K562 (cell line): ENCODE measurements at regions not wholly inside any gene's neighbourhood (a gene's known extent, or its start where the extent isn't known, plus 50 kb on each side); places are given as distances from the start of the nearest gene placed in this dataset.

Experiments used
- ATAC-seq: fragments of 200-7000 bp; cut with Tn5 transposase; 3 replicates; pipeline ENCODE4 v1.9.1; 2020; ENCODE audit warnings: moderate library complexity
- BruUV-seq: library from RNA; stranded (reverse); fragments of 400-500 nt; replicated peaks from 2 replicates; lab custom pipeline; 2021; lab: Mats Ljungman, UMichigan
- CTCF ChIA-PET: fragments of 300-600 bp; formaldehyde crosslinking; extraction: SDS; loops from one replicate; lab custom pipeline; 2021; ENCODE audit warnings: low intra/inter-chr PET ratio; lab: Yijun Ruan, JAX
- POLR2A ChIA-PET: fragments of 300-600, 350-650 bp; sonication (Branson Sonifier 250); formaldehyde crosslinking; extraction: SDS; loops from one replicate; lab custom pipeline; 2021; ENCODE audit warnings: antibody characterized with exemption, inconsistent platforms; lab: Yijun Ruan, JAX
- DNase-seq, 4 experiments: peaks; one replicate each; pipeline versions ENCODE4 v3.0.0 to v3.0.0-alpha.2; 2011 to 2018; ENCODE audit warnings: low spot score in 3 of 4, mixed read lengths in 3 of 4; ENCODE audit errors: extremely low read depth in 1 of 4
- FAIRE-seq: peaks from 2 replicates; lab custom pipeline; 2011; peaks lifted over from hg19 to GRCh38; lab: Jason Lieb, UNC
- H2AFZ ChIP-seq: 2 replicates; pipeline ENCODE4 v1.6.0; 2011; ENCODE audit warnings: low read depth, low read length, control low read depth, inconsistent platforms
- H3K27ac ChIP-seq: fragments of 200-600 bp; 3 replicates; pipeline ENCODE4 v1.8.0; 2011; ENCODE audit warnings: low read depth, mild to moderate bottlenecking, control low read depth, inconsistent platforms, low read length, moderate library complexity, mixed read lengths; ENCODE audit errors: extremely low read depth
- H3K27me3 ChIP-seq, 2 experiments: fragments of 300-600 bp in 1 of 2; 2 replicates in 1 of 2; 3 replicates in 1 of 2; pipeline versions ENCODE4 v1.6.0 to v1.8.0; 2011; ENCODE audit warnings: inconsistent platforms in 2 of 2, low read length in 2 of 2, mild to moderate bottlenecking in 1 of 2, mixed read lengths in 1 of 2, moderate library complexity in 1 of 2; ENCODE audit not compliant: control insufficient read depth in 2 of 2, insufficient read depth in 2 of 2
- H3K36me3 ChIP-seq: fragments of 300-600 bp; 3 replicates; pipeline ENCODE4 v1.8.0; 2011; ENCODE audit warnings: mild to moderate bottlenecking, low read length, inconsistent platforms; ENCODE audit not compliant: control insufficient read depth, insufficient read depth
- H3K4me1 ChIP-seq, 2 experiments: fragments of 200-600 bp in 1 of 2; replicated peaks in 1 of 2; 2 replicates in 1 of 2; 3 replicates in 1 of 2; pipeline versions ENCODE4 v1.5.1 to v1.8.0; 2011; ENCODE audit warnings: inconsistent platforms in 2 of 2, low read length in 2 of 2, mild to moderate bottlenecking in 1 of 2, mixed read lengths in 1 of 2, moderate library complexity in 1 of 2; ENCODE audit not compliant: control insufficient read depth in 2 of 2, insufficient read depth in 2 of 2
- H3K4me2 ChIP-seq: 2 replicates; pipeline ENCODE4 v1.6.1; 2011; ENCODE audit warnings: low read length, control low read depth, inconsistent platforms, mixed read lengths; ENCODE audit not compliant: insufficient read depth
- H3K4me3 ChIP-seq: fragments of 200-600 bp; sonication (generic), shearing (Covaris generic); 2 replicates; pipeline ENCODE4 v1.5.1; 2016; ENCODE audit warnings: control low read depth, inconsistent platforms
- H3K79me2 ChIP-seq: fragments of 200-600 bp; 3 replicates; pipeline ENCODE4 v1.8.0; 2011; ENCODE audit warnings: low read length, inconsistent platforms; ENCODE audit not compliant: control insufficient read depth, insufficient read depth
- H3K9ac ChIP-seq, 2 experiments: 2 replicates each; pipeline versions ENCODE4 v1.6.0 to v1.6.1; 2011; ENCODE audit warnings: low read depth in 2 of 2, low read length in 2 of 2, control low read depth in 1 of 2, inconsistent platforms in 1 of 2, mild to moderate bottlenecking in 1 of 2, mixed read lengths in 1 of 2; ENCODE audit not compliant: insufficient read depth in 1 of 2
- H3K9me1 ChIP-seq: one replicate; pipeline ENCODE4 v1.6.0; 2011; ENCODE audit warnings: inconsistent platforms, mild to moderate bottlenecking, low read length, moderate library complexity; ENCODE audit not compliant: control insufficient read depth, insufficient read depth
- H3K9me3 ChIP-seq: replicated peaks from 2 replicates; pipeline ENCODE4 v1.5.1; 2011; ENCODE audit warnings: low read depth, low read length, inconsistent platforms; ENCODE audit not compliant: control insufficient read depth, insufficient read depth
- H4K20me1 ChIP-seq: replicated peaks from 2 replicates; pipeline ENCODE4 v1.6.1; 2011; ENCODE audit warnings: low read length, inconsistent platforms, mixed read lengths; ENCODE audit not compliant: control insufficient read depth, insufficient read depth
- ELK3 ChIP-seq: fragments of 450-650 bp; formaldehyde crosslinking; IDR thresholded peaks from 2 replicates; pipeline ENCODE4 v1.4.0; 2020; ENCODE audit warnings: mild to moderate bottlenecking
- GATAD2A ChIP-seq: fragments of 450-650 bp; IDR thresholded peaks from 2 replicates; pipeline ENCODE4 v1.6.1; 2017
- MAFF ChIP-seq: IDR thresholded peaks from 2 replicates; pipeline ENCODE4 v1.6.1; 2012; ENCODE audit warnings: low read length, improper control_type of control experiment
- RBBP5 ChIP-seq: fragments of 200-600 bp; sonication (generic); IDR thresholded peaks from 2 replicates; pipeline ENCODE4 v1.6.1; 2012; ENCODE audit warnings: borderline replicate concordance, mild to moderate bottlenecking, low read length, control low read depth, inconsistent platforms; ENCODE audit not compliant: insufficient read depth, poor library complexity, severe bottlenecking
- SNAPC5 ChIP-seq: fragments of 250-450 bp; sonication (Bioruptor Pico); IDR thresholded peaks from 2 replicates; pipeline ENCODE4 v1.8.0; 2021; ENCODE audit warnings: moderate library complexity, mild to moderate bottlenecking, inconsistent platforms
- TCFL5 ChIP-seq: fragments of 250-450 bp; sonication (Bioruptor Pico); conservative IDR thresholded peaks from 2 replicates; pipeline ENCODE4 v1.6.1; 2021; ENCODE audit warnings: mild to moderate bottlenecking, moderate library complexity, matching md5 sums
- TEAD2 ChIP-seq: fragments of 450-650 bp; IDR thresholded peaks from 2 replicates; pipeline ENCODE4 v1.6.1; 2016; ENCODE audit warnings: missing genetic modification characterization, control low read depth, missing compliant biosample characterization
- ZNF232 ChIP-seq: sonication (generic); formaldehyde crosslinking; IDR thresholded peaks from 2 replicates; pipeline ENCODE4 v1.8.0; 2022; ENCODE audit warnings: mild to moderate bottlenecking, missing genetic modification reagents
- in situ Hi-C: fragments of 300-500 bp; cut with MboI; formaldehyde crosslinking; loops from 4 replicates; pipeline ENCODE4 v1.15.0; 2018; ENCODE audit warnings: inconsistent platforms, mixed read lengths
- intact Hi-C: fragments of 100-400 bp; cut with micrococcal nuclease; formaldehyde crosslinking; loops from 2 replicates; pipeline ENCODE4 v1.14.2; 2022

- H3K27ac ChIP-seq = no peak overlapping the region
- TF ChIP-seq TEAD2 (tag) = no peak
- no peak for TF ChIP-seq RBBP5
- TF ChIP-seq ZNF232 = no peak
- no peak for TF ChIP-seq MAFF
- no peak for TF ChIP-seq SNAPC5 (CRISPR knock-in tag)
- no peak for TF ChIP-seq ELK3
- no peak for TF ChIP-seq GATAD2A
- TF ChIP-seq TCFL5 = no peak
- TF ChIP-seq, all 486 proteins: peak for 0
- intact Hi-C loops = no loop called here
- in situ Hi-C loops = no loop called here
- Histone ChIP-seq H4K20me1 (no peaks in the 10 kb centered on the region), H3K9me1 (no peaks in the 10 kb centered on the region), H3K36me3 (no peaks in the 10 kb centered on the region), H3K4me2 (no peak overlapping the region), H3K79me2 (no peaks in the 10 kb centered on the region), H3K9me3 (0 out of 2 replicates have a peak, but pooled peaks cover 2% of the 10 kb centered on the region), H3K4me1 (no peaks in the 10 kb centered on the region), H3K4me3 (no peak overlapping the region), H3K9ac (no peak overlapping the region), H2AFZ (no peak overlapping the region), H3K27me3 (no peaks in the 10 kb centered on the region)
- no peak for ATAC-seq
- ChIA-PET CTCF (no interaction called here), POLR2A (no interaction called here)
- no peak for DNase-seq
- no peak for FAIRE-seq
- BruUV-seq = no TSS peak
Measured at GRCh38 chr6:8844968-8845367, 409.6 kb upstream of the SLC35B3 start.
